ENCODE measurements at regions not wholly inside any gene's neighbourhood (a gene's known extent, or its start where the extent isn't known, plus 50 kb on each side); places are given as distances from the start of the nearest gene placed in this dataset.

GRCh38 chr12:13609894-13610679 is 371.3 kb downstream of the GRIN2B start:
- no peak overlapping the region for H3K27ac ChIP-seq (ENCODE audit: low read length)
- no peak for DNase-seq (ENCODE audit: low read depth, low spot score)
- no peak for ATAC-seq
- no peak overlapping the region for H3K4me3 ChIP-seq (ENCODE audit: low read depth in 2 of 2, low read length in 2 of 2)
- H3K4me1 ChIP-seq (ENCODE audit: control insufficient read depth, insufficient read depth, low read length) = no peaks in the 10 kb centered on the region
- TF ChIP-seq TCF7L2 (IDR thresholded peaks at IDR 0.05; ENCODE audit: low read depth, low read length) (no peak), REST (IDR thresholded peaks at IDR 0.05; ENCODE audit: insufficient read depth in 1 of 2, low read depth in 2 of 2, low read length in 1 of 2) (no peak), SIN3A (IDR thresholded peaks at IDR 0.05; ENCODE audit: borderline replicate concordance, insufficient read depth, low read depth, low read length) (no peak), POLR2AphosphoS5 (IDR thresholded peaks at IDR 0.05; ENCODE audit: low read depth, low read length) (no peak), CTCF (IDR thresholded peaks at IDR 0.05) (no peak)
- no peaks in the 10 kb centered on the region for H3K9me3 ChIP-seq (ENCODE audit: control insufficient read depth, insufficient read depth, low read depth, low read length)
- ChIA-PET CTCF (interaction anchor here (0.6 kb wide), 1 partner anchor 712 kb away, joined by 4 read pairs; no protein-coding TSS in a partner anchor), POLR2A (interaction anchor here (0.5 kb wide), 1 partner anchor 893 kb away, joined by 14 read pairs; no protein-coding TSS in a partner anchor)
- in situ Hi-C loops (cut with HindIII; ENCODE audit: low pct_unique_long_range_greater_than_20kb, low sequenced_read_pairs) = no loop called here
- BruUV-seq (replicated peaks) = no TSS peak
- intact Hi-C loops (cut with micrococcal nuclease; ENCODE audit: unreplicated experiment) = no loop called here
- H3K36me3 ChIP-seq (ENCODE audit: control insufficient read depth, insufficient read depth, low read length) = no peaks in the 10 kb centered on the region
- H3K27me3 ChIP-seq (ENCODE audit: control insufficient read depth, insufficient read depth, low read length) = no peaks in the 10 kb centered on the region

- intact Hi-C loops (cut with micrococcal nuclease; ENCODE audit: unreplicated experiment) (no loop called here), in situ Hi-C loops (cut with HindIII; ENCODE audit: low pct_unique_long_range_greater_than_20kb, low sequenced_read_pairs) (no loop called here)
- Histone ChIP-seq H3K27me3 (ENCODE audit: control insufficient read depth, insufficient read depth, low read length) (no peaks in the 10 kb centered on the region), H3K36me3 (ENCODE audit: control insufficient read depth, insufficient read depth, low read length) (no peaks in the 10 kb centered on the region), H3K9me3 (ENCODE audit: control insufficient read depth, insufficient read depth, low read depth, low read length) (no peaks in the 10 kb centered on the region), H3K4me1 (ENCODE audit: control insufficient read depth, insufficient read depth, low read length) (no peaks in the 10 kb centered on the region), H3K4me3 (ENCODE audit: low read depth in 2 of 2, low read length in 2 of 2) (no peak overlapping the region), H3K27ac (ENCODE audit: low read length) (no peak overlapping the region)
- no TSS peak for BruUV-seq (replicated peaks)
- no peak for DNase-seq (ENCODE audit: low read depth, low spot score)
- TF ChIP-seq TCF7L2 (IDR thresholded peaks at IDR 0.05; ENCODE audit: low read depth, low read length) (no peak), CTCF (IDR thresholded peaks at IDR 0.05) (no peak), REST (IDR thresholded peaks at IDR 0.05; ENCODE audit: insufficient read depth in 1 of 2, low read depth in 2 of 2, low read length in 1 of 2) (no peak), SIN3A (IDR thresholded peaks at IDR 0.05; ENCODE audit: borderline replicate concordance, insufficient read depth, low read depth, low read length) (no peak), POLR2AphosphoS5 (IDR thresholded peaks at IDR 0.05; ENCODE audit: low read depth, low read length) (no peak)
- CTCF ChIA-PET = no interaction called here
- ATAC-seq = no peak
- POLR2A ChIA-PET = no interaction called here
These were observed 375.1 kb downstream of the GRIN2B start for GRCh38 chr12:13606290-13606689.

Measured in Panc1 (cell line).